Upper lobe of right lung (tissue), 1 donor: ENCODE measurements at regions not wholly inside any gene's neighbourhood (a gene's known extent, or its start where the extent isn't known, plus 50 kb on each side); places are given as distances from the start of the nearest gene placed in this dataset.

Source experiments
- ATAC-seq: fragments of 200-7000 bp; cut with Tn5 transposase; one replicate; pipeline ENCODE4 v1.9.1; 2020; ENCODE audit warnings: mild to moderate bottlenecking, moderate library complexity
- DNase-seq: peaks from one replicate; pipeline ENCODE4 v3.0.0-alpha.2; 2020
- H3K27ac ChIP-seq: fragments of 200-600 bp; one replicate; pipeline ENCODE4 v1.8.0; 2022
- H3K27me3 ChIP-seq: fragments of 200-600 bp; one replicate; pipeline ENCODE4 v1.8.0; 2022; ENCODE audit warnings: mild to moderate bottlenecking
- H3K36me3 ChIP-seq: fragments of 200-600 bp; one replicate; pipeline ENCODE4 v1.8.0; 2022
- H3K4me1 ChIP-seq: fragments of 200-600 bp; one replicate; pipeline ENCODE4 v1.8.0; 2022
- H3K4me3 ChIP-seq: fragments of 200-600 bp; one replicate; pipeline ENCODE4 v1.8.0; 2022; ENCODE audit warnings: mild to moderate bottlenecking
- H3K9me3 ChIP-seq: fragments of 200-600 bp; one replicate; pipeline ENCODE4 v1.8.0; 2022
- CTCF ChIP-seq: fragments of 200-600 bp; IDR thresholded peaks from one replicate; pipeline ENCODE4 v1.8.0; 2022; ENCODE audit warnings: antibody characterized with exemption
- intact Hi-C: fragments of 100-400 bp; cut with DNase I; formaldehyde crosslinking; loops from one replicate; pipeline ENCODE4 v1.11.0; 2022
- donor health status: DM: no; HTN: yes; CAD: no; lungs with severe emphysema.

GRCh38 chr12:107590413-107590812, 95.2 kb upstream of the PWP1 start:
- Histone ChIP-seq H3K27me3 (no peaks in the 10 kb centered on the region), H3K4me3 (no peak overlapping the region), H3K36me3 (no peaks in the 10 kb centered on the region), H3K9me3 (peaks cover 6% of the 10 kb centered on the region), H3K4me1 (no peaks in the 10 kb centered on the region), H3K27ac (no peak overlapping the region)
- intact Hi-C loops, result no loop called here
- DNase-seq (no peak), ATAC-seq (no peak)
- TF ChIP-seq CTCF, result no peak

- no peak overlapping the region for H3K4me3 ChIP-seq
- no peak for ATAC-seq
- H3K27ac ChIP-seq, result no peak overlapping the region
These were observed 94.7 kb upstream of the PWP1 start for GRCh38 chr12:107590814-107591375.

GRCh38 chr12:107593713-107594381, 91.8 kb upstream of the PWP1 start:
- Histone ChIP-seq H3K27ac (no peak overlapping the region), H3K4me1 (no peaks in the 10 kb centered on the region), H3K9me3 (no peaks in the 10 kb centered on the region), H3K27me3 (no peaks in the 10 kb centered on the region), H3K4me3 (no peak overlapping the region), H3K36me3 (no peaks in the 10 kb centered on the region)
- ATAC-seq, result no peak
- no peak for TF ChIP-seq CTCF
- intact Hi-C loops, result no loop called here
- DNase-seq, result no peak

More at GRCh38 chr12:107590814-107591375, 94.7 kb upstream of the PWP1 start:
- Histone ChIP-seq H3K27me3 (no peaks in the 10 kb centered on the region), H3K36me3 (no peaks in the 10 kb centered on the region), H3K4me1 (no peaks in the 10 kb centered on the region), H3K9me3 (peaks cover 6% of the 10 kb centered on the region)
- intact Hi-C loops, result no loop called here
- no peak for TF ChIP-seq CTCF
- no peak for DNase-seq

- no peak overlapping the region for H3K4me3 ChIP-seq
- no peaks in the 10 kb centered on the region for H3K36me3 ChIP-seq
- no peaks in the 10 kb centered on the region for H3K27me3 ChIP-seq
- no peak overlapping the region for H3K27ac ChIP-seq
- no peaks in the 10 kb centered on the region for H3K9me3 ChIP-seq
- no peaks in the 10 kb centered on the region for H3K4me1 ChIP-seq
- no peak for ATAC-seq
- DNase-seq, result no peak
- intact Hi-C loops, result no loop called here
- no peak for TF ChIP-seq CTCF
These were observed 90.6 kb upstream of the PWP1 start for GRCh38 chr12:107594995-107595394.

- Histone ChIP-seq H3K4me3 (no peak overlapping the region), H3K36me3 (no peaks in the 10 kb centered on the region), H3K4me1 (no peaks in the 10 kb centered on the region), H3K9me3 (no peaks in the 10 kb centered on the region), H3K27ac (no peak overlapping the region), H3K27me3 (no peaks in the 10 kb centered on the region)
- ATAC-seq (no peak), DNase-seq (no peak)
- no peak for TF ChIP-seq CTCF
- intact Hi-C loops, result no loop called here
These were observed 87.7 kb upstream of the PWP1 start for GRCh38 chr12:107597695-107598410.
